Fibroblast of lung (primary cell): ENCODE measurements at regions not wholly inside any gene's neighbourhood (a gene's known extent, or its start where the extent isn't known, plus 50 kb on each side); places are given as distances from the start of the nearest gene placed in this dataset.

Source experiments
- DNase-seq, 2 donors: peaks; one replicate each; pipeline versions ENCODE4 v3.0.0 to v3.0.0-alpha.2; 2010; ENCODE audit warnings: low read depth in 2 of 2
- H2AFZ ChIP-seq: 2 replicates; pipeline ENCODE4 v1.5.1; 2012; ENCODE audit warnings: low read length, control low read depth, inconsistent platforms
- H3K27ac ChIP-seq: 2 replicates; pipeline ENCODE4 v1.5.1; 2011; ENCODE audit warnings: low read length, control low read depth; ENCODE audit not compliant: insufficient read depth
- H3K27me3 ChIP-seq: 2 replicates; pipeline ENCODE4 v1.5.1; 2011; ENCODE audit warnings: mild to moderate bottlenecking, low read length; ENCODE audit not compliant: control insufficient read depth, insufficient read depth
- H3K36me3 ChIP-seq: 2 replicates; pipeline ENCODE4 v1.5.1; 2011; ENCODE audit warnings: low read length; ENCODE audit not compliant: control insufficient read depth, insufficient read depth
- H3K4me1 ChIP-seq: 2 replicates; pipeline ENCODE4 v1.5.1; 2011; ENCODE audit warnings: low read length; ENCODE audit not compliant: control insufficient read depth, insufficient read depth; ENCODE audit errors: extremely low read depth
- H3K4me2 ChIP-seq: 2 replicates; pipeline ENCODE4 v1.5.1; 2011; ENCODE audit warnings: low read length, control low read depth; ENCODE audit not compliant: insufficient read depth; ENCODE audit errors: extremely low read depth
- H3K4me3 ChIP-seq, 4 experiments: fragments of 200-600 bp in 1 of 4; sonication (generic) in 1 of 4; replicated peaks in 1 of 4; 2 replicates each; pipeline ENCODE4 v1.5.1; 2011 to 2016; ENCODE audit warnings: low read length in 4 of 4, low read depth in 3 of 4, mild to moderate bottlenecking in 3 of 4, control low read depth in 2 of 4, inconsistent platforms in 1 of 4, mixed read lengths in 1 of 4; ENCODE audit not compliant: insufficient read depth in 1 of 4; ENCODE audit errors: control extremely low read depth in 1 of 4
- H3K79me2 ChIP-seq: 2 replicates; pipeline ENCODE4 v1.5.1; 2012; ENCODE audit warnings: mild to moderate bottlenecking, low read length, inconsistent platforms; ENCODE audit not compliant: control insufficient read depth, insufficient read depth
- H3K9ac ChIP-seq: 2 replicates; pipeline ENCODE4 v1.5.1; 2011; ENCODE audit warnings: mild to moderate bottlenecking, low read length, control low read depth; ENCODE audit not compliant: insufficient read depth
- H3K9me3 ChIP-seq: 2 replicates; pipeline ENCODE4 v1.5.1; 2012; ENCODE audit warnings: low read depth, low read length; ENCODE audit not compliant: control insufficient read depth, insufficient read depth
- H4K20me1 ChIP-seq: 2 replicates; pipeline ENCODE4 v1.5.1; 2011; ENCODE audit warnings: low read length; ENCODE audit not compliant: control insufficient read depth, insufficient read depth; ENCODE audit errors: extremely low read depth
- EZH2 ChIP-seq: IDR thresholded peaks from 2 replicates; pipeline ENCODE4 v1.5.1; 2012; ENCODE audit warnings: low read length, control low read depth, mild to moderate bottlenecking; ENCODE audit errors: missing control alignments
- TF ChIP-seq, protein P1 (sequence below), 2 donors: IDR thresholded peaks in 1 of 2; conservative IDR thresholded peaks in 1 of 2; 1 replicate in 1 of 2; 2 replicates in 1 of 2; pipeline ENCODE4 v1.5.1; 2011 to 2012; ENCODE audit warnings: low read length in 2 of 2, control low read depth in 1 of 2, inconsistent platforms in 1 of 2, low read depth in 1 of 2, mild to moderate bottlenecking in 1 of 2

DNA sequence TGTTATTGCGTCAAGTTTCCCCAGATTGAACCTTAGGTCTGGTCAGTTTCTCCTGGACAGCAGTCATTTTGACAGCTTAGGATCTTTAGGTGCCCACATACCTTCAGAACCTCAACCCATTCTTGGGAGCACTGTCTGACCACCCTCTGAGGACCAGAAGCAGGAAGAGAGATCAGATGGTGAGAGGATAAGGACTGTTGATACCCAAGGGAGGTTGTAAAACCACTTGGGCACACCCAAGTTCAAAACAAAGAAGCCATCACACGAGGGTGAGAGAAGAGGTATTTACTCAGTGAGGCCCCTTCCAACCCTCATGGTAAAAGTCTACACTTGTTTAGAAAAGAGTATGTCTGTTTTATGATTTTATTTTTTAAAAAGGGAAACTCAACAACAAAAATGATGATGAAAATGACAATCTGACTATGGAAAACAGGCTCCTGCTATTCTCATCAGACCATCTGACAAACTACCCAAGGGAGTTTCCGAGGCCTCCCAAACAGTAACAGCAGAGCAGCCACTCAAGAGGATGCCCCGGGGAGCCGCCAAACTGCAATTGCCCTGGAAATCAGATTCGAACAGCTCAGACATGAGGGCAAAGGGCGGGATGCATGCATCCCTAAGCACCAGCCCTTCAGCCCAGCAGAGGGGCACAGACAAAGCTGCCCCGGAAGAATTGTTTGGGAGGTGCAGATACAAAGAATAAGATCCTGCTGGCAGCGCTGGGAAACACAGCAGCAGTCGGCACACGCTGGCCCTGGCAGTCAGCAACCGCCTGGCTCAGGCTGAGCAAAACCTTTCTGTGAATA lies 162.6 kb upstream of the PLEKHG7 start:
- Histone ChIP-seq H3K4me2 (no peak overlapping the region), H4K20me1 (no peaks in the 10 kb centered on the region), H3K9me3 (no peaks in the 10 kb centered on the region), H3K9ac (no peak overlapping the region), H3K27me3 (no peaks in the 10 kb centered on the region), H3K79me2 (no peaks in the 10 kb centered on the region), H2AFZ (no peak overlapping the region), H3K27ac (no peak overlapping the region), H3K4me3 (no peak overlapping the region), H3K36me3 (no peaks in the 10 kb centered on the region), H3K4me1 (no peaks in the 10 kb centered on the region)
- DNase-seq = no peak
- TF ChIP-seq EZH2 = no peak
- TF ChIP-seq, protein P1, sequence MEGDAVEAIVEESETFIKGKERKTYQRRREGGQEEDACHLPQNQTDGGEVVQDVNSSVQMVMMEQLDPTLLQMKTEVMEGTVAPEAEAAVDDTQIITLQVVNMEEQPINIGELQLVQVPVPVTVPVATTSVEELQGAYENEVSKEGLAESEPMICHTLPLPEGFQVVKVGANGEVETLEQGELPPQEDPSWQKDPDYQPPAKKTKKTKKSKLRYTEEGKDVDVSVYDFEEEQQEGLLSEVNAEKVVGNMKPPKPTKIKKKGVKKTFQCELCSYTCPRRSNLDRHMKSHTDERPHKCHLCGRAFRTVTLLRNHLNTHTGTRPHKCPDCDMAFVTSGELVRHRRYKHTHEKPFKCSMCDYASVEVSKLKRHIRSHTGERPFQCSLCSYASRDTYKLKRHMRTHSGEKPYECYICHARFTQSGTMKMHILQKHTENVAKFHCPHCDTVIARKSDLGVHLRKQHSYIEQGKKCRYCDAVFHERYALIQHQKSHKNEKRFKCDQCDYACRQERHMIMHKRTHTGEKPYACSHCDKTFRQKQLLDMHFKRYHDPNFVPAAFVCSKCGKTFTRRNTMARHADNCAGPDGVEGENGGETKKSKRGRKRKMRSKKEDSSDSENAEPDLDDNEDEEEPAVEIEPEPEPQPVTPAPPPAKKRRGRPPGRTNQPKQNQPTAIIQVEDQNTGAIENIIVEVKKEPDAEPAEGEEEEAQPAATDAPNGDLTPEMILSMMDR (conservative IDR thresholded peaks at IDR 0.05 in 1 of 2, IDR thresholded peaks at IDR 0.05 in 1 of 2; ENCODE audit: low read depth in 1 of 2, low read length in 2 of 2) = no peak

DNA sequence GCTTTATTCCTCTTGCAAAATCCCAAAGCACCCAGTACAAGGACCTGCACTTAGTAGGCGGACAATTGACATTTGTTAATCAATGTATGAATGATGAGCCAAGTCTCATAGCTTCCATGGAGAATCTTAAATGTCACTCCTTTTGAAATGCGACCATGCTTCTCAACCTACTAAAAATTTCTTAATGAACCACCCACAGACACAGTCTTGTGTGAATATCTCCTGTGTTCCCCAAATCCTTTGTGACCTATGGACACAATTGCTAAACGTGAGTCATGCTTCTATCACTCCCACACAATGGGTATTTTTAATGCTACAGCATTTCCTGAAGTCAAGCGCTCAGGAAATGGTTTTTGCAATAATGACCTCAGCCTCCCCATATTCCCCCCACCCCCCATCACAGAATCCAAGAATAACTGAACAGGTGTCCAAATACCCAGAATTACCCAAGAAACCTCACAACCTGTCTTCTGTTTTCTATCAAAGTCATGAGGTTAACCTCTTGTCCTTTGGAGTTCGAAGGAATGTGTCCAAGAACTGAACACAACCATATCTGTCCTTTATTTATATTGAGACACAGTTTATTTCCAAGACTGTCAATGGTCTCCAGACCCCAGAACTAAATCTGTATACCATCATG lies 163.6 kb upstream of the PLEKHG7 start:
- no peak overlapping the region for H3K9ac ChIP-seq
- H3K4me1 ChIP-seq = no peaks in the 10 kb centered on the region
- H3K4me3 ChIP-seq = no peak overlapping the region
- H4K20me1 ChIP-seq = no peaks in the 10 kb centered on the region
- no peaks in the 10 kb centered on the region for H3K9me3 ChIP-seq
- DNase-seq = peak; percentile 69 to 90
- no peak overlapping the region for H3K4me2 ChIP-seq
- no peaks in the 10 kb centered on the region for H3K27me3 ChIP-seq
- no peak overlapping the region for H3K27ac ChIP-seq
- TF ChIP-seq EZH2 = no peak
- TF ChIP-seq, protein P1 (conservative IDR thresholded peaks at IDR 0.05 in 1 of 2, IDR thresholded peaks at IDR 0.05 in 1 of 2; ENCODE audit: low read depth in 1 of 2, low read length in 2 of 2) = no peak
- H2AFZ ChIP-seq = no peak overlapping the region
- H3K36me3 ChIP-seq = no peaks in the 10 kb centered on the region
- H3K79me2 ChIP-seq = no peaks in the 10 kb centered on the region

DNA sequence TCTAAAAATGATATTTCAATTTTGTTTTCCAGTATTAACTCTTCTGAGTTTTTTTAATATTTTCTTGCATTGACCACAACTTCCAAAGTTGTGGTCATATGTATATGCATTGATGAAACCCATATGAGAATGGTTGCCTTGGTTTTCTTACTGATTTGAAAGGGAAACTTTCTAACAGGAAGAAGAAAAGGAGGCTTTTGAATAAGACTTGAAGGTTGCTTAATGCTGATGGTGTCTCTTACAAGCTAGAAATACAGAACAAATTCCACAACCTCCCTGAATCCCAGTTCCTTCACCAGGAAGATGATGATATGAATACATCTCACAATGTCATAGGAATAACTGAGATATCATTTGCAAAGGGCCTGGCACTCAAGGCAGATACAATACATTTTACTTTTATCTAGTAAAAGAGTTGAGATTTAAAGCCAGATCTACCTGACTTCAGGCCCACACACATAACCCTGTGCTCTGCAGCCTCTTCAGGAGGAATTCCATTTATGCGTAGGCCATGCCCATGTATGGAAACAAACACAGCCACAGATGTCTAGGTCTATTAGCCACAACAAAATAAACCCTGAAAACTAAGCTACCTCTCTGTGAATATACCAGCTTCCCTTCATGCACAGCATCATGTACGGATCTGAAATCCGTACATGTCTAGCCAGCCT lies 165.4 kb upstream of the PLEKHG7 start:
- Histone ChIP-seq H3K27me3 (no peaks in the 10 kb centered on the region), H2AFZ (no peak overlapping the region), H3K4me3 (no peak overlapping the region), H3K4me1 (no peaks in the 10 kb centered on the region), H3K4me2 (no peak overlapping the region), H3K79me2 (no peaks in the 10 kb centered on the region), H3K36me3 (no peaks in the 10 kb centered on the region), H3K9me3 (no peaks in the 10 kb centered on the region), H3K9ac (no peak overlapping the region), H4K20me1 (no peaks in the 10 kb centered on the region), H3K27ac (no peak overlapping the region)
- TF ChIP-seq EZH2 = no peak
- TF ChIP-seq, protein P1 (conservative IDR thresholded peaks at IDR 0.05 in 1 of 2, IDR thresholded peaks at IDR 0.05 in 1 of 2; ENCODE audit: low read depth in 1 of 2, low read length in 2 of 2) = no peak
- DNase-seq = peak in 1 of 2 donors; percentile 48
